ENCODE measurements at regions not wholly inside any gene's neighbourhood (a gene's known extent, or its start where the extent isn't known, plus 50 kb on each side); places are given as distances from the start of the nearest gene placed in this dataset.
"Not testable (repeated sequence)": the region's sequence is repeated elsewhere in the genome, so short reads cannot be mapped to it uniquely, and the experiment has no call there.

- no peak for DNase-seq
Measured at GRCh38 chr14:84303140-84303539, 1226.8 kb upstream of the FLRT2 start.

- DNase-seq, result no peak
Measured at GRCh38 chr14:84312551-84312950, 1217.4 kb upstream of the FLRT2 start.

- DNase-seq, result no peak
Measured at GRCh38 chr14:84323450-84323849, 1206.5 kb upstream of the FLRT2 start.

GRCh38 chr14:84323978-84324377 is 1206.0 kb upstream of the FLRT2 start:
- DNase-seq, result no peak

GRCh38 chr14:84336433-84336832 is 1193.5 kb upstream of the FLRT2 start:
- no peak for DNase-seq

GRCh38 chr14:84340938-84341337 is 1189.0 kb upstream of the FLRT2 start:
- DNase-seq, result no peak

- not testable (repeated sequence) for DNase-seq
Measured at GRCh38 chr14:84341867-84342266, 1188.1 kb upstream of the FLRT2 start.

- peak; percentile 21 for DNase-seq
Measured at GRCh38 chr14:84343656-84344055, 1186.3 kb upstream of the FLRT2 start.

- no peak for DNase-seq
Measured at GRCh38 chr14:84351646-84352045, 1178.3 kb upstream of the FLRT2 start.

- DNase-seq, result no peak
Measured at GRCh38 chr14:84361476-84361875, 1168.5 kb upstream of the FLRT2 start.

GRCh38 chr14:84375235-84375634 is 1154.7 kb upstream of the FLRT2 start:
- DNase-seq, result no peak

- DNase-seq, result no peak
Measured at GRCh38 chr14:84390010-84390409, 1139.9 kb upstream of the FLRT2 start.

- DNase-seq, result no peak
Measured at GRCh38 chr14:84397631-84398030, 1132.3 kb upstream of the FLRT2 start.

- DNase-seq, result no peak
Measured at GRCh38 chr14:84399296-84399910, 1130.5 kb upstream of the FLRT2 start.

GRCh38 chr14:84401631-84402030 is 1128.3 kb upstream of the FLRT2 start:
- no peak for DNase-seq

GRCh38 chr14:84403585-84403984 is 1126.4 kb upstream of the FLRT2 start:
- peak; percentile 67 for DNase-seq

GRCh38 chr14:84404246-84404645 is 1125.7 kb upstream of the FLRT2 start:
- DNase-seq, result no peak

GRCh38 chr14:84409435-84409834 is 1120.5 kb upstream of the FLRT2 start:
- no peak for DNase-seq

GRCh38 chr14:84410344-84410743 is 1119.6 kb upstream of the FLRT2 start:
- DNase-seq, result no peak

- no peak for DNase-seq
Measured at GRCh38 chr14:84420221-84420620, 1109.7 kb upstream of the FLRT2 start.

GRCh38 chr14:84421621-84422020 is 1108.3 kb upstream of the FLRT2 start:
- DNase-seq, result no peak

GRCh38 chr14:84425968-84426367 is 1104.0 kb upstream of the FLRT2 start:
- no peak for DNase-seq

- no peak for DNase-seq
Measured at GRCh38 chr14:84432676-84433075, 1097.3 kb upstream of the FLRT2 start.

GRCh38 chr14:84433961-84434360 is 1096.0 kb upstream of the FLRT2 start:
- DNase-seq, result no peak

All from renal pelvis (tissue), 1 donor.